ENCODE measurements at regions not wholly inside any gene's neighbourhood (a gene's known extent, or its start where the extent isn't known, plus 50 kb on each side); places are given as distances from the start of the nearest gene placed in this dataset.

GRCh38 chr3:59334585-59334984 lies 284.8 kb upstream of the CFAP20DC start:
- Histone ChIP-seq H3K4me3 (no peak overlapping the region), H3K4me1 (no peaks in the 10 kb centered on the region), H3K27ac (no peak overlapping the region), H3K36me3 (no peaks in the 10 kb centered on the region), H3K9me3 (no peaks in the 10 kb centered on the region), H3K27me3 (no peaks in the 10 kb centered on the region)
- 65% methylated on average over 2 of the region's 2 CpGs for WGBS
- no peak for DNase-seq (ENCODE audit: low spot score in 2 of 2)
- no peak for TF ChIP-seq CTCF (IDR thresholded peaks at IDR 0.05)
- no peak for TF ChIP-seq POLR2AphosphoS5 (IDR thresholded peaks at IDR 0.05)
- TF ChIP-seq POLR2A (IDR thresholded peaks at IDR 0.05) = no peak
- no peak for TF ChIP-seq EP300 (IDR thresholded peaks at IDR 0.05)

GRCh38 chr3:59327376-59327808 lies 277.6 kb upstream of the CFAP20DC start:
- Histone ChIP-seq H3K27me3 (no peaks in the 10 kb centered on the region), H3K9me3 (no peaks in the 10 kb centered on the region), H3K36me3 (no peaks in the 10 kb centered on the region), H3K4me3 (no peak overlapping the region), H3K27ac (no peak overlapping the region), H3K4me1 (no peaks in the 10 kb centered on the region)
- WGBS = 57% methylated on average over 3 of the region's 3 CpGs
- TF ChIP-seq EP300 (IDR thresholded peaks at IDR 0.05) (no peak), POLR2A (IDR thresholded peaks at IDR 0.05) (no peak), POLR2AphosphoS5 (IDR thresholded peaks at IDR 0.05) (no peak), CTCF (IDR thresholded peaks at IDR 0.05) (no peak)
- DNase-seq (ENCODE audit: low spot score in 2 of 2) = no peak

GRCh38 chr3:59326246-59327024 lies 276.6 kb upstream of the CFAP20DC start:
- H3K4me1 ChIP-seq = no peaks in the 10 kb centered on the region
- H3K36me3 ChIP-seq = no peaks in the 10 kb centered on the region
- 87% methylated on average over 6 of the region's 6 CpGs for WGBS
- no peak overlapping the region for H3K4me3 ChIP-seq
- no peaks in the 10 kb centered on the region for H3K27me3 ChIP-seq
- no peak for TF ChIP-seq POLR2AphosphoS5 (IDR thresholded peaks at IDR 0.05)
- no peak for TF ChIP-seq CTCF (IDR thresholded peaks at IDR 0.05)
- no peak for TF ChIP-seq EP300 (IDR thresholded peaks at IDR 0.05)
- no peak for TF ChIP-seq POLR2A (IDR thresholded peaks at IDR 0.05)
- H3K9me3 ChIP-seq = no peaks in the 10 kb centered on the region
- no peak for DNase-seq (ENCODE audit: low spot score in 2 of 2)
- H3K27ac ChIP-seq = no peak overlapping the region

- no peak for DNase-seq (ENCODE audit: low spot score in 2 of 2)
- H3K36me3 ChIP-seq = no peaks in the 10 kb centered on the region
- no peaks in the 10 kb centered on the region for H3K27me3 ChIP-seq
- H3K4me3 ChIP-seq = no peak overlapping the region
- 86% methylated on average over 5 of the region's 5 CpGs for WGBS
- no peaks in the 10 kb centered on the region for H3K4me1 ChIP-seq
- no peak overlapping the region for H3K27ac ChIP-seq
- H3K9me3 ChIP-seq = no peaks in the 10 kb centered on the region
- TF ChIP-seq POLR2A (IDR thresholded peaks at IDR 0.05) = no peak
- TF ChIP-seq POLR2AphosphoS5 (IDR thresholded peaks at IDR 0.05) = no peak
- TF ChIP-seq CTCF (IDR thresholded peaks at IDR 0.05) = no peak
Observed at GRCh38 chr3:59321881-59322540, 272.2 kb upstream of the CFAP20DC start.

GRCh38 chr3:59320080-59320479 lies 270.3 kb upstream of the CFAP20DC start:
- H3K27me3 ChIP-seq = no peaks in the 10 kb centered on the region
- WGBS = 79% methylated on average over 4 of the region's 4 CpGs
- no peak for TF ChIP-seq CTCF (IDR thresholded peaks at IDR 0.05)
- TF ChIP-seq POLR2AphosphoS5 (IDR thresholded peaks at IDR 0.05) = no peak
- no peak for TF ChIP-seq EP300 (IDR thresholded peaks at IDR 0.05)
- TF ChIP-seq POLR2A (IDR thresholded peaks at IDR 0.05) = no peak

More at GRCh38 chr3:59320080-59320479, 270.3 kb upstream of the CFAP20DC start:
- no peaks in the 10 kb centered on the region for H3K4me1 ChIP-seq
- H3K27ac ChIP-seq = no peak overlapping the region
- H3K4me3 ChIP-seq = no peak overlapping the region
- H3K36me3 ChIP-seq = no peaks in the 10 kb centered on the region
- no peaks in the 10 kb centered on the region for H3K9me3 ChIP-seq
- no peak for DNase-seq (ENCODE audit: low spot score in 2 of 2)
